B cell (primary cell): ENCODE measurements at regions not wholly inside any gene's neighbourhood (a gene's known extent, or its start where the extent isn't known, plus 50 kb on each side); places are given as distances from the start of the nearest gene placed in this dataset.

Experiments used
- ATAC-seq: fragments of 200-7000 bp; cut with Tn5 transposase; one replicate; pipeline ENCODE4 v1.10.0; 2021; ENCODE audit warnings: low read depth, mild to moderate bottlenecking, moderate number of reproducible peaks, moderate library complexity
- CTCF ChIA-PET: fragments of 350-600 bp; sonication (Branson Sonifier 250); formaldehyde crosslinking; loops from one replicate; lab custom pipeline; 2021; ENCODE audit warnings: antibody characterized with exemption, inconsistent platforms; lab: Charles Lee
- POLR2A ChIA-PET: fragments of 350-600 bp; sonication (Branson Sonifier 250); formaldehyde crosslinking; loops from one replicate; lab custom pipeline; 2021; ENCODE audit warnings: antibody characterized with exemption; lab: Charles Lee
- DNase-seq: peaks from one replicate; pipeline ENCODE4 v3.0.0; 2013
- H2AFZ ChIP-seq: 2 replicates; pipeline ENCODE4 v1.6.1; 2012; ENCODE audit warnings: mild to moderate bottlenecking, low read depth, low read length; ENCODE audit not compliant: insufficient read depth, poor library complexity, severe bottlenecking
- H3K27ac ChIP-seq, 2 donors: 1 replicate in 1 of 2; 2 replicates in 1 of 2; pipeline ENCODE4 v1.5.1; 2012 to 2013; ENCODE audit warnings: low read length in 2 of 2, mild to moderate bottlenecking in 2 of 2, moderate library complexity in 1 of 2
- H3K27me3 ChIP-seq, 4 experiments: fragments of 200-600 bp in 1 of 4; sonication (generic) in 1 of 4; replicated peaks in 1 of 4; 1 replicate in 2 of 4; 2 replicates in 2 of 4; pipeline versions ENCODE4 v1.6.1 to v1.7.0; 2013 to 2016; ENCODE audit warnings: low read length in 3 of 4, mild to moderate bottlenecking in 2 of 4, mixed read lengths in 1 of 4, moderate library complexity in 1 of 4; ENCODE audit not compliant: insufficient read depth in 4 of 4, control insufficient read depth in 3 of 4; ENCODE audit errors: control extremely low read depth in 1 of 4
- H3K36me3 ChIP-seq, 2 experiments: replicated peaks in 1 of 2; 1 replicate in 1 of 2; 2 replicates in 1 of 2; pipeline versions ENCODE4 v1.6.1 to v1.7.1; 2013; ENCODE audit warnings: low read length in 1 of 2; ENCODE audit not compliant: insufficient read depth in 2 of 2, control insufficient read depth in 1 of 2; ENCODE audit errors: control extremely low read depth in 1 of 2, extremely low read depth in 1 of 2
- H3K4me1 ChIP-seq, 2 donors: fragments of 200-600 bp in 1 of 2; sonication (generic) in 1 of 2; 1 replicate in 1 of 2; 2 replicates in 1 of 2; pipeline versions ENCODE4 v1.5.1 to v1.6.1; 2013 to 2017; ENCODE audit warnings: low read length in 2 of 2; ENCODE audit not compliant: control insufficient read depth in 2 of 2, insufficient read depth in 2 of 2
- H3K4me2 ChIP-seq: replicated peaks from 2 replicates; pipeline ENCODE3; 2012; ENCODE audit warnings: mild to moderate bottlenecking, low read depth, low read length; ENCODE audit not compliant: poor library complexity, severe bottlenecking
- H3K4me3 ChIP-seq, 5 experiments: fragments of 200-600 bp in 1 of 5; sonication (generic) in 1 of 5; 1 replicate in 3 of 5; 2 replicates in 2 of 5; pipeline versions ENCODE4 v1.5.1 to v1.7.0; 2011 to 2016; ENCODE audit warnings: low read length in 4 of 5, mild to moderate bottlenecking in 4 of 5, low read depth in 2 of 5, control low read depth in 1 of 5, moderate library complexity in 1 of 5; ENCODE audit not compliant: insufficient read depth in 1 of 5; ENCODE audit errors: control extremely low read depth in 1 of 5, extremely low read depth in 1 of 5
- H3K79me2 ChIP-seq: fragments of 200-600 bp; sonication (generic); one replicate; pipeline ENCODE4 v1.6.0; 2016; ENCODE audit warnings: low read length; ENCODE audit not compliant: control insufficient read depth, insufficient read depth
- H3K9ac ChIP-seq: fragments of 200-600 bp; sonication (generic); 2 replicates; pipeline ENCODE4 v1.6.1; 2017; ENCODE audit warnings: mild to moderate bottlenecking, low read length, moderate library complexity
- H3K9me3 ChIP-seq, 3 donors: one replicate each; pipeline versions ENCODE4 v1.6.1 to v1.7.1; 2013; ENCODE audit warnings: low read length in 2 of 3; ENCODE audit not compliant: control insufficient read depth in 2 of 3, insufficient read depth in 1 of 3; ENCODE audit errors: control extremely low read depth in 1 of 3
- H4K20me1 ChIP-seq: 2 replicates; pipeline ENCODE4 v1.6.0; 2012; ENCODE audit warnings: mild to moderate bottlenecking, low read length; ENCODE audit not compliant: insufficient read depth, control insufficient read depth, poor library complexity, severe bottlenecking
- H3K27ac Mint-ChIP-seq: one replicate; pipeline ENCODE4 v1.8.0; 2021; ENCODE audit warnings: mixed read lengths
- H3K27me3 Mint-ChIP-seq: one replicate; pipeline ENCODE4 v1.8.0; 2021; ENCODE audit warnings: mixed read lengths
- H3K4me1 Mint-ChIP-seq: one replicate; pipeline ENCODE4 v1.8.0; 2021; ENCODE audit warnings: mixed read lengths
- H3K4me3 Mint-ChIP-seq: one replicate; pipeline ENCODE4 v1.8.0; 2021; ENCODE audit warnings: mixed read lengths
- H3K9me3 Mint-ChIP-seq: one replicate; pipeline ENCODE4 v1.8.0; 2022; ENCODE audit warnings: mixed read lengths; ENCODE audit not compliant: insufficient read depth
- CTCF ChIP-seq: fragments of 200-600 bp; IDR thresholded peaks from one replicate; pipeline ENCODE4 v1.8.0; 2022; ENCODE audit warnings: antibody characterized with exemption, mild to moderate bottlenecking
- EZH2 ChIP-seq: IDR thresholded peaks from 2 replicates; pipeline ENCODE4 v1.6.1; 2012; ENCODE audit warnings: borderline replicate concordance, low read depth, mild to moderate bottlenecking, moderate library complexity, low read length; ENCODE audit not compliant: insufficient read depth, poor library complexity, severe bottlenecking
- WGBS: methylation state at CpG from one replicate; pipeline ENCODE4 v1.1.5; 2013; ENCODE audit warnings: missing lambda C conversion rate; ENCODE audit not compliant: insufficient coverage; 5-methylcytosine and 5-hydroxymethylcytosine counted together
- intact Hi-C: fragments of 100-400 bp; cut with micrococcal nuclease; formaldehyde crosslinking; loops from one replicate; pipeline ENCODE4 v1.10.0; 2022

DNA sequence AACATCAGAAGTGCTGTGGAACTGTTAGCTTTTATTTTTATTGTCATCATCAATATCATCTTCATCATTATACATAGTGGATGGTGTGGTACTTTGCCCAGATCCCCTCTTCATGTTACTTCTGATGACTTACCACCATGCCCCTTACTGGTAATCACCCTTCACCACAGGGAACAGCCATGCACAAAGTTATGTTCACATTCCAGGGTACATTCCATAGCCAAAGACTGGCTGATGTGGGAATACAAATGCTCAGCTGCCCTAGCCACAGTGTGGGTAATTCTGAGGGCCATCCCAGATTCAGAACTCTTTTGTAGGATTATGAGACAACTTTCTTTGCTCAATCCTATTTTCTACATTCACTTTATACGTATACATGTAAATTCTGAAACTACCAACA is 691.3 kb upstream of the CXADR start:
- no peak for DNase-seq
- TF ChIP-seq EZH2 = no peak
- TF ChIP-seq CTCF = no peak
- H3K4me1 Mint-ChIP-seq = no peaks in the 10 kb centered on the region
- Histone ChIP-seq H4K20me1 (no peaks in the 10 kb centered on the region), H3K27me3 (no peaks in the 10 kb centered on the region), H3K4me3 (no peak overlapping the region), H2AFZ (no peak overlapping the region), H3K9ac (no peak overlapping the region), H3K36me3 (no peaks in the 10 kb centered on the region), H3K4me1 (no peaks in the 10 kb centered on the region), H3K9me3 (peaks cover 0 to 6% (median 1%) of the 10 kb centered on the region in 3 donors), H3K27ac (no peak overlapping the region), H3K79me2 (no peaks in the 10 kb centered on the region), H3K4me2 (no peak overlapping the region)
- no peak overlapping the region for H3K27ac Mint-ChIP-seq
- H3K4me3 Mint-ChIP-seq = no peak overlapping the region
- WGBS = 100% methylated on average over 1 of the region's 1 CpG
- no peak for ATAC-seq
- ChIA-PET POLR2A (no interaction called here), CTCF (no interaction called here)
- H3K9me3 Mint-ChIP-seq = peaks cover 4% of the 10 kb centered on the region
- H3K27me3 Mint-ChIP-seq = no peaks in the 10 kb centered on the region
- intact Hi-C loops = no loop called here

GRCh38 chr21:16829532-16829931 is 683.3 kb upstream of the CXADR start:
- CTCF ChIA-PET = no interaction called here

More at GRCh38 chr21:16829532-16829931, 683.3 kb upstream of the CXADR start:
- Histone ChIP-seq H3K9me3 (peaks cover 0 to 3% (median 0%) of the 10 kb centered on the region in 3 donors), H2AFZ (no peak overlapping the region), H3K4me2 (no peak overlapping the region), H4K20me1 (no peaks in the 10 kb centered on the region), H3K79me2 (no peaks in the 10 kb centered on the region), H3K36me3 (no peaks in the 10 kb centered on the region), H3K27me3 (no peaks in the 10 kb centered on the region), H3K27ac (no peak overlapping the region), H3K4me1 (no peaks in the 10 kb centered on the region), H3K9ac (no peak overlapping the region), H3K4me3 (no peak overlapping the region)
- Mint-ChIP-seq H3K27ac (no peak overlapping the region), H3K27me3 (no peaks in the 10 kb centered on the region), H3K4me3 (no peak overlapping the region), H3K4me1 (no peaks in the 10 kb centered on the region), H3K9me3 (no peaks in the 10 kb centered on the region)
- intact Hi-C loops = no loop called here
- DNase-seq (no peak), ATAC-seq (no peak)
- no peak for TF ChIP-seq CTCF
- TF ChIP-seq EZH2 = no peak
- POLR2A ChIA-PET = no interaction called here
- no CpG with 5 or more reads among the region's 3 CpGs for WGBS
